ENCODE measurements at regions not wholly inside any gene's neighbourhood (a gene's known extent, or its start where the extent isn't known, plus 50 kb on each side); places are given as distances from the start of the nearest gene placed in this dataset.

DNA sequence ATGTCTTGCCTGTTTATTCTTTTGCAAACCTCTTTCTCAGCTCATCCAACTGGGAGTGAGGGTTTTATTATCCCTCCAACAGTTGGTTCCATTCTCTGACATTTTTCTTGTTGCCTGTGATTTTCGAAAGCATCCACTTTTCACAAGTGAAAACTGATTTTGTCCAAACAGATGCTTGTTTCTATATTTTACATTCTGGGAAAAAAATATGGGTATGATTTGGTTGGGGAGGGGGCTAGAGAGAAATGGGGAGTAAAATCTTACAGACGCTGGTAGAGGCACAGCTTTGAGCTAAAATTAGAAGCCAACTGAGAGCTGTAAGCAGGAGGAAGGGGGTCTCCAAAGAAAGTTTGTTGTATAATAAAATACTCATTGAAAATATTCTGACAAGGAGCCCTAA lies 745.3 kb upstream of the CELF4 start:
- TF ChIP-seq POLR2A (IDR thresholded peaks at IDR 0.05) = no peak
- no peak for TF ChIP-seq EP300 (IDR thresholded peaks at IDR 0.05; ENCODE audit: low read depth)
- TF ChIP-seq POLR2AphosphoS5 (IDR thresholded peaks at IDR 0.05) = no peak
